GM23338 (cell line): ENCODE measurements at regions not wholly inside any gene's neighbourhood (a gene's known extent, or its start where the extent isn't known, plus 50 kb on each side); places are given as distances from the start of the nearest gene placed in this dataset.

ENCODE experiments used
- ATAC-seq: fragments of 200-7000 bp; cut with Tn5 transposase; 3 replicates; pipeline ENCODE4 v1.9.1; 2020
- DNase-seq: peaks from one replicate; pipeline ENCODE4 v3.0.0-alpha.2; 2015; ENCODE audit warnings: low spot score
- H2AFZ ChIP-seq: fragments of 200-600 bp; sonication (generic); 2 replicates; pipeline ENCODE4 v1.8.0; 2016; ENCODE audit warnings: antibody characterized with exemption, mild to moderate bottlenecking, moderate library complexity
- H3F3A ChIP-seq: fragments of 200-600 bp; sonication (generic); replicated peaks from 2 replicates; pipeline ENCODE4 v1.8.0; 2017; ENCODE audit warnings: antibody characterized with exemption, mixed run types, low read depth
- H3K27ac ChIP-seq: fragments of 200-600 bp; sonication (generic); 2 replicates; pipeline ENCODE4 v1.6.1; 2016; ENCODE audit warnings: low read depth
- H3K27me3 ChIP-seq: fragments of 200-600 bp; sonication (generic); 2 replicates; pipeline ENCODE4 v1.8.0; 2016; ENCODE audit warnings: mild to moderate bottlenecking, mixed run types, moderate library complexity; ENCODE audit not compliant: insufficient read depth
- H3K36me3 ChIP-seq: fragments of 200-600 bp; sonication (generic); 2 replicates; pipeline ENCODE4 v1.8.0; 2016; ENCODE audit warnings: mild to moderate bottlenecking; ENCODE audit not compliant: insufficient read depth
- H3K4me1 ChIP-seq: fragments of 200-600 bp; sonication (generic); 2 replicates; pipeline ENCODE4 v1.8.0; 2016; ENCODE audit warnings: mild to moderate bottlenecking, moderate library complexity; ENCODE audit not compliant: insufficient read depth
- H3K4me2 ChIP-seq: fragments of 200-600 bp; sonication (generic); 2 replicates; pipeline ENCODE4 v1.7.1; 2017; ENCODE audit warnings: mixed run types
- H3K4me3 ChIP-seq: fragments of 200-600 bp; sonication (generic); 2 replicates; pipeline ENCODE4 v1.6.1; 2016; ENCODE audit warnings: mixed run types
- H3K79me2 ChIP-seq: fragments of 200-600 bp; sonication (generic); replicated peaks from 2 replicates; pipeline ENCODE4 v1.8.0; 2017; ENCODE audit warnings: mild to moderate bottlenecking; ENCODE audit not compliant: insufficient read depth
- H3K9me2 ChIP-seq: fragments of 200-600 bp; sonication (generic); 2 replicates; pipeline ENCODE4 v1.8.0; 2017; ENCODE audit not compliant: insufficient read depth
- H4K20me1 ChIP-seq: fragments of 200-600 bp; sonication (generic); replicated peaks from 2 replicates; pipeline ENCODE4 v1.8.0; 2017; ENCODE audit warnings: mild to moderate bottlenecking; ENCODE audit not compliant: insufficient read depth
- H3K27ac Mint-ChIP-seq: 2 replicates; pipeline ENCODE4 v1.8.0; 2020; ENCODE audit warnings: inconsistent platforms, mild to moderate bottlenecking, moderate library complexity, mixed read lengths
- H3K27me3 Mint-ChIP-seq: 3 replicates; pipeline ENCODE4 v1.8.0; 2022; ENCODE audit warnings: low read depth, mild to moderate bottlenecking, moderate library complexity, mixed read lengths, inconsistent platforms; ENCODE audit not compliant: insufficient read depth, poor library complexity
- H3K36me3 Mint-ChIP-seq: 3 replicates; pipeline ENCODE4 v1.8.0; 2021; ENCODE audit warnings: low read depth, mild to moderate bottlenecking, inconsistent platforms, moderate library complexity, mixed read lengths
- H3K4me1 Mint-ChIP-seq: 3 replicates; pipeline ENCODE4 v1.8.0; 2020; ENCODE audit warnings: mild to moderate bottlenecking, inconsistent platforms, mixed read lengths
- H3K4me3 Mint-ChIP-seq: 3 replicates; pipeline ENCODE4 v1.8.0; 2021; ENCODE audit warnings: moderate library complexity, mild to moderate bottlenecking, inconsistent platforms, mixed read lengths
- H3K9me3 Mint-ChIP-seq: 3 replicates; pipeline ENCODE4 v1.8.0; 2020; ENCODE audit warnings: moderate library complexity, mild to moderate bottlenecking, inconsistent platforms, mixed read lengths
- CREB1 ChIP-seq: fragments of 250-450 bp; sonication (Bioruptor Pico); IDR thresholded peaks from 2 replicates; pipeline ENCODE4 v1.5.0; 2020; ENCODE audit warnings: low read depth, mild to moderate bottlenecking, moderate library complexity
- CTCF ChIP-seq, 2 experiments: fragments of 200-600 bp in 1 of 2; sonication (generic) in 1 of 2; conservative IDR thresholded peaks; 2 replicates each; pipeline versions ENCODE4 v1.5.1 to v1.6.1; 2016 to 2017; ENCODE audit warnings: antibody characterized with exemption in 2 of 2, low read depth in 2 of 2, mild to moderate bottlenecking in 2 of 2, moderate library complexity in 1 of 2
- ETS1 ChIP-seq: IDR thresholded peaks from 2 replicates; pipeline ENCODE4 v1.6.1; 2016; ENCODE audit warnings: antibody characterized with exemption
- EZH2 ChIP-seq: fragments of 200-600 bp; sonication (generic); IDR thresholded peaks from one replicate; pipeline ENCODE4 v1.8.0; 2017; ENCODE audit warnings: antibody characterized with exemption, mild to moderate bottlenecking, low read depth; ENCODE audit not compliant: unreplicated experiment
- EZH2phosphoT487 ChIP-seq: fragments of 200-600 bp; sonication (generic); IDR thresholded peaks from one replicate; pipeline ENCODE4 v1.8.1; 2018; ENCODE audit warnings: antibody characterized with exemption; ENCODE audit not compliant: unreplicated experiment
- JUNB ChIP-seq: IDR thresholded peaks from one replicate; pipeline ENCODE4 v1.6.1; 2016; ENCODE audit warnings: antibody characterized with exemption; ENCODE audit not compliant: unreplicated experiment
- NANOG ChIP-seq: IDR thresholded peaks from 2 replicates; pipeline ENCODE4 v1.6.1; 2016; ENCODE audit warnings: antibody characterized with exemption, borderline replicate concordance
- POLR2AphosphoS5 ChIP-seq: IDR thresholded peaks from 2 replicates; pipeline ENCODE4 v1.6.1; 2016; ENCODE audit warnings: antibody characterized with exemption, low read depth
- REST ChIP-seq: IDR thresholded peaks from one replicate; pipeline ENCODE4 v1.6.1; 2018; ENCODE audit warnings: antibody characterized with exemption; ENCODE audit not compliant: unreplicated experiment
- ZNF114 ChIP-seq: fragments of 250-450 bp; sonication (Bioruptor Pico); IDR thresholded peaks from 2 replicates; pipeline ENCODE4 v1.5.0; 2020; ENCODE audit warnings: mild to moderate bottlenecking, moderate library complexity
- ZNF331 ChIP-seq: fragments of 250-450 bp; sonication (Bioruptor Pico); IDR thresholded peaks from 2 replicates; pipeline ENCODE4 v1.5.0; 2020; ENCODE audit warnings: low read depth, mild to moderate bottlenecking, moderate library complexity
- ZNF462 ChIP-seq: fragments of 250-450 bp; sonication (Bioruptor Pico); IDR thresholded peaks from 2 replicates; pipeline ENCODE4 v1.5.0; 2020; ENCODE audit warnings: mild to moderate bottlenecking, moderate library complexity

- Histone ChIP-seq H3K4me2 (no peak overlapping the region), H4K20me1 (no peaks in the 10 kb centered on the region), H3K4me3 (no peak overlapping the region), H3K27me3 (no peaks in the 10 kb centered on the region), H3K79me2 (no peaks in the 10 kb centered on the region), H3K9me2 (no peaks in the 10 kb centered on the region), H3K4me1 (no peaks in the 10 kb centered on the region), H3K36me3 (no peaks in the 10 kb centered on the region), H3K27ac (no peak overlapping the region), H3F3A (no peaks in the 10 kb centered on the region), H2AFZ (no peak overlapping the region)
- ATAC-seq (no peak), DNase-seq (no peak)
- no peaks in the 10 kb centered on the region for H3K9me3 Mint-ChIP-seq
- TF ChIP-seq CREB1 (CRISPR knock-in tag), result no peak
- TF ChIP-seq ZNF114, result no peak
- no peak for TF ChIP-seq ZNF462 (CRISPR knock-in tag)
- TF ChIP-seq ETS1, result no peak
- TF ChIP-seq JUNB, result no peak
- TF ChIP-seq POLR2AphosphoS5, result no peak
- no peak for TF ChIP-seq NANOG
- TF ChIP-seq EZH2phosphoT487, result no peak
- TF ChIP-seq ZNF331 (CRISPR knock-in tag), result no peak
- no peak for TF ChIP-seq CTCF (conservative IDR thresholded peaks at IDR 0.05; ENCODE audit: low read depth in 2 of 2)
- no peak for TF ChIP-seq EZH2
- no peak for TF ChIP-seq REST
- H3K4me1 Mint-ChIP-seq, result peaks cover 2% of the 10 kb centered on the region; the same call in 2 of the 3 replicates
- no peak overlapping the region for H3K4me3 Mint-ChIP-seq
- peaks cover 4% of the 10 kb centered on the region for H3K27me3 Mint-ChIP-seq
- H3K36me3 Mint-ChIP-seq, result no peaks in the 10 kb centered on the region
- H3K27ac Mint-ChIP-seq, result no peak overlapping the region
Observed at GRCh38 chr6:968791-969190, 275.9 kb upstream of the EXOC2 start.
